ENCODE measurements at regions not wholly inside any gene's neighbourhood (a gene's known extent, or its start where the extent isn't known, plus 50 kb on each side); places are given as distances from the start of the nearest gene placed in this dataset.
"Not testable (repeated sequence)": the region's sequence is repeated elsewhere in the genome, so short reads cannot be mapped to it uniquely, and the experiment has no call there.

- no peak for DNase-seq (ENCODE audit: low read depth)
Observed at GRCh38 chr4:149870008-149870407, 54.4 kb upstream of the IQCM start.

- no peak for DNase-seq (ENCODE audit: low read depth)
Observed at GRCh38 chr4:149881744-149882143, 66.1 kb upstream of the IQCM start.

GRCh38 chr4:149882251-149882650 is 66.6 kb upstream of the IQCM start:
- no peak for DNase-seq (ENCODE audit: low read depth)

GRCh38 chr4:149884046-149884445 is 68.4 kb upstream of the IQCM start:
- DNase-seq (ENCODE audit: low read depth): no peak

DNA sequence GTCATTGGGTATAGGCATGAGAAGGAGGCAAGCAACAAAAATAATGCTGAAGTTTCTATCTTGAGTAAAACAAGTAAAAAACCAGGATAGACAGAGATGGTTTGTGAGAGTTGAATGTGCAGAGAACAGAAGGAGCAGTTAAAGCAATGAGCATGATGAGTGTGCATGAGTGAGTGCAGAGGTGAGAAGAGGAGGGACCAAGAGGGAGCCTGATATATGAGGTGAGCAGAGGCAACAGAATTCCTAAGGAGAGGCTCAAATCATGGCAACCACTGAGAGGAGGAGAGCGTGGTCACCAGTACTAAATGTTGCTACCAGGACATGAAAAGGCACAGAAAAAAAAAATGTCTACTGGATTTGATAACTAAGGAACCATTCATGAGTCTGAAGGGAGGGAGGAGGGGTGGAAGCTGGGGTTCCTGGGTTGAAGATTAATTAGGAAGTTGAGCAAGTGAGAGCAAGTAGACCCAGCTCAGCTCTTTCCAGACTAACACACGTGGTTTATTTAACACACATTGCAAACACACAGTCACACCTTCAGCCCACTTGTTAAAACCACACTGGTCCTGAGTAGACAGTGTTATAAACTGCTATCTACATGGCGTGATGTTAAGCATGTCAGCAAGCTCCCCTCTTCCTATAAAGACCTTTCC is 69.0 kb upstream of the IQCM start:
- no peak for DNase-seq (ENCODE audit: low read depth)

DNA sequence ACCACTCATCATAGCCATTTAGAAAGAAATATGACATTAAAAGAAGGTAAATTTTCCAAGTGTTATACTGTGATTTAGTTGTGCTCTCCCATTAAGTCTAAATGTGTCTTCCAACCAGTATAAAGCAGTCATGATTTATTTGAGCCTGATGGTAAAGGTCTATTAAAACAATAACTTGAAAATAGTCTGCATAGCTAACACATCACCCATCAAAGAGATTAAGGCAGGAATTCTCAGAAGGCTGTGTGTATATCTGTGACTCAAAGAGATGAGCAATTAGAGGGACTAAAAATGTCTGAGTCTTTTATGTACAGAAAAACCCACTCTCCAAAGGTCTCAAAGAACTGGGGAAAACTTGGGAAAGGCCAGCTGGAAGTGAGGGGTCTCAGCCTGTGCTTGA is 70.3 kb upstream of the IQCM start:
- DNase-seq (ENCODE audit: low read depth): peak; percentile 82

DNA sequence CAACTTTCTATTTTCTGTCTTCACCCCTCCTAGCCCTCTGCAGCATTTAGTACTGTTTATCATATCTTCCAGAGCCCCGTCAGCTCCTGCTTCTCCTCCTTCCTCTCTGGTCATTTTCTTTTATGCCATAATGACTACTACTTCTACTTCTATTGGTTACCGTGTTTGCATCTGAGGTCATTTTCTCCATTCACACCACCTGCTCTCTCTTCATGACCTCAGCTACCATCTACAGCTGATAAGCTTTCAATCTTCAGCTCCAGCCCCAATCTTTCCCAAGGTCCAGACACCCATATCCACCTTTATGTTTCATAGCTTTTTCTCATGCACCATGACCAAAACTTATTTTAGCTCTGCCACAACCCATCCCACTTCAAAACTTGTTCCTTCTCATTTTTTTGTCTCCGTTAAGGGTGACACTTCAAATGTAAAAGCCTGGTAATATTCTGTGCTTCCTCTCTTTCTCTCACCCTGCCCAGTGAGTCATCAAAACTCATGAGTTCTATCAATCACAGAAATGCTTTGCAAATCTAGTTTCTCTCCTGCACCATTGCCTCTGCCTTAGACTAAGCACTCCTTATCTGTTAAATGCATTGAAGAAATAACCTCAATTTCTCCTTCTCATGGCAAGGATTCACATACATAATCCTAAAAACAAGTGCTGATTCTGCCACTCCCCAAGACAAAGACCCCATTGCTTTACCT is 71.3 kb upstream of the IQCM start:
- peak; percentile 60 for DNase-seq (ENCODE audit: low read depth)

- DNase-seq (ENCODE audit: low read depth): no peak
Observed at GRCh38 chr4:149889991-149890390, 74.3 kb upstream of the IQCM start.

- no peak for DNase-seq (ENCODE audit: low read depth)
Observed at GRCh38 chr4:149890531-149890930, 74.9 kb upstream of the IQCM start.

- no peak for DNase-seq (ENCODE audit: low read depth)
Observed at GRCh38 chr4:149891426-149891825, 75.8 kb upstream of the IQCM start.

GRCh38 chr4:149896432-149896831 is 80.8 kb upstream of the IQCM start:
- peak; percentile 53 for DNase-seq (ENCODE audit: low read depth)

- DNase-seq (ENCODE audit: low read depth): no peak
Observed at GRCh38 chr4:149897783-149898182, 82.1 kb upstream of the IQCM start.

- DNase-seq (ENCODE audit: low read depth): no peak
Observed at GRCh38 chr4:149901128-149901527, 85.5 kb upstream of the IQCM start.

DNA sequence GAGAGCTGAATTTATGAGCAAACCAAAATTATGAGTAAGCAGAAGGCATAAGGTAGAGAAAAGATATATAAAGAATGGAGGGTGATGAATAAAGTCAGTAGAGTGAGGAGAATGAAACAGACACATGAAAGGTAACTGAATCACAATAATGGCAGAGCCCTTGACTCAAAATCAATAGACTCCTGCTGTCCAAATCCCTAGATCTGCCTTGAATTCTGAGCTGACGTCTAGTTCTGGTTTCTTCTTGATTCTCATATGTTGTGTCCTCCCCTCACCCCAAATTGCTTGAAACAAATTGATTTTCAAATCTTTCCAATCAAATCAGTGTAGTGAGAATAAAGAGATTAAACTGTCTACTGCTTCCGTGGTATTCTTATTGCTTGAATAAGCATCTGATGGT is 86.6 kb upstream of the IQCM start:
- DNase-seq (ENCODE audit: low read depth): no peak

GRCh38 chr4:149910177-149910576 is 94.5 kb upstream of the IQCM start:
- no peak for DNase-seq (ENCODE audit: low read depth)

- DNase-seq (ENCODE audit: low read depth): no peak
Observed at GRCh38 chr4:149910604-149911350, 95.1 kb upstream of the IQCM start.

DNA sequence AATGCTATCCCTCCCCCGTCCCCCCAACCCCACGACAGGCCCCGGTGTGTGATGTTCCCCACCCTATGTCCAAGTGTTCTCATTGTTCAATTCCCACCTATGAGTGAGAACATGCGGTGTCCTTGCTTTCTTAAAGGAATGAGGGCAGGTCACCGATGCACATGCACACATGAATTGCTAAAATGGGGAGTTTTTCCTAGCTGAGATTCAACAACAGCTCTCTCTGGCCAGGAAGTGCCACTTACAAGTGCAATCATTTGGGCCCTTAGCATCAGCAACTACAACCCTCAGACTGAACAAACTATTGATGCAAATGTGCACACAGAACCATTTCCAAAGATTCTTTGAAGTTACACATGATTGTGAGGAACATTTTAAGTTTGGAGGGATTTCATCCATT is 95.7 kb upstream of the IQCM start:
- DNase-seq (ENCODE audit: low read depth): no peak

DNA sequence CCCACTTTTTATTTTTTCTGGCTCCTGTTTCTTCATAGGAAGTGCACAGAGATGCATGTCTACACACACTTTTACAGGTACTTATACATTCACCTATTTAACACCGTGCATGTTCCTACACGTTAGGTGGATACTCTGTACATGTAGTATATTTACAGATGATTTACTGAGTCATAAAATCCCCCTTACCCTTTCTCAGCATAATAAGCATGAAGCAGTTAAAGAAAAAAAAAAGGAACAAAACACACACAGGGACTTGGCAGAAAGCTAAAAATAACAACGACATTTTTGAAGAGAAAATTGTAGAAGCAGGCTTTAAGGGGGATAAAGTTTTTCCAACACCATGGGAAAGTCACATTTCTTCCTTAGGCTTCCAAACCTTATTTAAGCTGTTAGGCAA is 96.4 kb upstream of the IQCM start:
- DNase-seq (ENCODE audit: low read depth): no peak

- peak; percentile 51 for DNase-seq (ENCODE audit: low read depth)
Observed at GRCh38 chr4:149914119-149915115, 98.8 kb upstream of the IQCM start.

DNA sequence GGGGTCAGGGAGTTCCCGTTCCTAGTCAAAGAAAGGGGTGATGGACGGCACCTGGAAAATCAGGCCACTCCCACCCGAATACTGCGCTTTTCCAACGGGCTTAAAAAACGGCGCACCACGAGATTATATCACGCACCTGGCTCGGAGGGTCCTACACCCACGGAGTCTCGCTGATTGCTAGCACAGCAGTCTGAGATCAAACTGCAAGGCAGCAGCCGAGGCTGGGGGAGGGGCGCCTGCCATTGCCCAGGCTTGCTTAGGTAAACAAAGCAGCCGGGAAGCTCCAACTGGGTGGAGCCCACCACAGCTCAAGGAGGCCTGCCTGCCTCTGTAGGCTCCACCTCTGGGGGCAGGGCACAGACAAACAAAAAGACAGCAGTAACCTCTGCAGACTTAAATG is 100.1 kb upstream of the IQCM start:
- DNase-seq (ENCODE audit: low read depth): not testable (repeated sequence)

- no peak for DNase-seq (ENCODE audit: low read depth)
Observed at GRCh38 chr4:149923736-149924135, 108.1 kb upstream of the IQCM start.

DNA sequence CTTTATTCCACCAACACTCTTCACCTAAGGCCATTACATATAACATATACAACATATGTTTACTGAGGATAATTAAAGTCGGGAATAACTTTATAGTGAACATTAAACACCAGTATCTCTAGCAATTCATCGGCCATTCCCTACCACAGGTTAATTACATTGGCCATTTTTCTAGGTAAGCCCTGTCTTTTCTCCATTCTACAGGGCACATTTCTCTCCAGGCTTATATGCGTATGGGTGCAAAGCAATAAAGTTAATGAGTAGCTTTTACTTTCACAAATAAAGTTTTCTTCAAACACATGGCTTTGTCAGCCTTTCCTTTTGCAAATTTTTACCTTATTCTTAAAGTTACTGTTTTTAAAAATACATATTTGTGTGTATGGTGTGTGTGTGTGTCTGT is 111.9 kb upstream of the IQCM start:
- no peak for DNase-seq (ENCODE audit: low read depth)
